ENCODE measurements at regions not wholly inside any gene's neighbourhood (a gene's known extent, or its start where the extent isn't known, plus 50 kb on each side); places are given as distances from the start of the nearest gene placed in this dataset.

DNA sequence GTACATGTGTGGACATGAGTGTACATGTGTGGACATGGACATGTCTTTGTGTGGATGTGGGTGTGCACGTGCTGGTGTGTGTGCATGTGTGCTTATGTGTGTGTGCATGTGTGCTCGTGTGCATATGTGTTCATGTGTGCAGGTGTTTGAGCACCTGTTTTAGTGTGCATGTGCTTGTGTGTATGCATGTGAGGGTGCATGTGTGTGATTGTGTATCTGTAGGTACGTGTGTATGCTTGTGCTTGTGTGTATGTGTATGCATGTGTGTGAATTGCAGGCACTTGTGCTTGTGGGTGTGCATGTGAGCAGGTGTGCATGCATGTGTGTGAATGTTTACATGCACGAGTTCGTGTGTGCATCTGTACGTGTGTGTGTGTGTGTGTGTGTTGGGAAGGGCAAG is 300.6 kb upstream of the EEF2KMT start:
- ATAC-seq (no peak), DNase-seq (no peak)
- Histone ChIP-seq H3K36me3 (no peaks in the 10 kb centered on the region), H3K4me1 (no peaks in the 10 kb centered on the region), H3K4me3 (no peak overlapping the region), H3K27me3 (no peaks in the 10 kb centered on the region), H3K27ac (no peak overlapping the region), H3K9me3 (no peaks in the 10 kb centered on the region)
- in situ Hi-C loops (cut with MboI; ENCODE audit: low sequenced_read_pairs in 4 of 4), result no loop called here
- TF ChIP-seq, protein P1, sequence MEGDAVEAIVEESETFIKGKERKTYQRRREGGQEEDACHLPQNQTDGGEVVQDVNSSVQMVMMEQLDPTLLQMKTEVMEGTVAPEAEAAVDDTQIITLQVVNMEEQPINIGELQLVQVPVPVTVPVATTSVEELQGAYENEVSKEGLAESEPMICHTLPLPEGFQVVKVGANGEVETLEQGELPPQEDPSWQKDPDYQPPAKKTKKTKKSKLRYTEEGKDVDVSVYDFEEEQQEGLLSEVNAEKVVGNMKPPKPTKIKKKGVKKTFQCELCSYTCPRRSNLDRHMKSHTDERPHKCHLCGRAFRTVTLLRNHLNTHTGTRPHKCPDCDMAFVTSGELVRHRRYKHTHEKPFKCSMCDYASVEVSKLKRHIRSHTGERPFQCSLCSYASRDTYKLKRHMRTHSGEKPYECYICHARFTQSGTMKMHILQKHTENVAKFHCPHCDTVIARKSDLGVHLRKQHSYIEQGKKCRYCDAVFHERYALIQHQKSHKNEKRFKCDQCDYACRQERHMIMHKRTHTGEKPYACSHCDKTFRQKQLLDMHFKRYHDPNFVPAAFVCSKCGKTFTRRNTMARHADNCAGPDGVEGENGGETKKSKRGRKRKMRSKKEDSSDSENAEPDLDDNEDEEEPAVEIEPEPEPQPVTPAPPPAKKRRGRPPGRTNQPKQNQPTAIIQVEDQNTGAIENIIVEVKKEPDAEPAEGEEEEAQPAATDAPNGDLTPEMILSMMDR (IDR thresholded peaks at IDR 0.05 in 4 of 5, conservative IDR thresholded peaks at IDR 0.05 in 1 of 5), result no peak
- no peak for TF ChIP-seq POLR2A (IDR thresholded peaks at IDR 0.05)
- intact Hi-C loops (cut with DNase I; ENCODE audit: low total_unique reads), result no loop called here

- DNase-seq, result no peak
- H3K4me1 ChIP-seq, result no peaks in the 10 kb centered on the region
- H3K4me3 ChIP-seq, result no peak overlapping the region
- ATAC-seq, result no peak
- no peak for TF ChIP-seq POLR2A (IDR thresholded peaks at IDR 0.05)
- TF ChIP-seq, protein P1 (IDR thresholded peaks at IDR 0.05 in 4 of 5, conservative IDR thresholded peaks at IDR 0.05 in 1 of 5), result no peak
- no peaks in the 10 kb centered on the region for H3K27me3 ChIP-seq
- no peaks in the 10 kb centered on the region for H3K36me3 ChIP-seq
- no peaks in the 10 kb centered on the region for H3K9me3 ChIP-seq
- intact Hi-C loops (cut with DNase I; ENCODE audit: low total_unique reads), result no loop called here
- in situ Hi-C loops (cut with MboI; ENCODE audit: low sequenced_read_pairs in 4 of 4), result no loop called here
- no peak overlapping the region for H3K27ac ChIP-seq
These were observed 299.3 kb upstream of the EEF2KMT start for GRCh38 chr16:5396880-5397279.

DNA sequence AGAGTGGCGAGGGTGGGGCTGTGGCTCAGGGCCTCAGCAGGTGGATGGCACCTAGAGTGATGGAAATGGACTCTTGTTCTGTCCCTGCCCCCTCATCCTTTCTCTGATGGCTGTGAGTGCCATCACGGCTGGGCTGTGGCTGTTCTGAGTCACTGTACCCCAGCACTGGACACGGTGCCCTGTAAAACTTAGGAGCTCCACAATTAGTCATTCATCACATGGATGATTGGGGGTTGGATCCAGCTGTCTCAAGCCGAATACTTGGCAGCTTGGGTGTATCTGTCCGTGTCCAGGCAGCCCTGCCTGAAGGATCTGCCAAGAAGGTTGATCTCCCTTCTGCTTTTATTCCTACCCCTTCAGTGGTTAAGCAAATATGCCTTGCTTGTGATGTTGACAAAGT is 295.5 kb upstream of the EEF2KMT start:
- DNase-seq (no peak), ATAC-seq (no peak)
- in situ Hi-C loops (cut with MboI; ENCODE audit: low sequenced_read_pairs in 4 of 4), result no loop called here
- no peaks in the 10 kb centered on the region for H3K27me3 ChIP-seq
- H3K4me3 ChIP-seq, result no peak overlapping the region
- no peak overlapping the region for H3K27ac ChIP-seq
- H3K4me1 ChIP-seq, result no peaks in the 10 kb centered on the region
- intact Hi-C loops (cut with DNase I; ENCODE audit: low total_unique reads), result no loop called here
- H3K9me3 ChIP-seq, result no peaks in the 10 kb centered on the region
- H3K36me3 ChIP-seq, result no peaks in the 10 kb centered on the region
- TF ChIP-seq, protein P1 (IDR thresholded peaks at IDR 0.05 in 4 of 5, conservative IDR thresholded peaks at IDR 0.05 in 1 of 5), result no peak
- TF ChIP-seq POLR2A (IDR thresholded peaks at IDR 0.05), result no peak

- Histone ChIP-seq H3K27me3 (no peaks in the 10 kb centered on the region), H3K36me3 (no peaks in the 10 kb centered on the region), H3K4me1 (no peaks in the 10 kb centered on the region), H3K9me3 (no peaks in the 10 kb centered on the region), H3K27ac (no peak overlapping the region), H3K4me3 (no peak overlapping the region)
- in situ Hi-C loops (cut with MboI; ENCODE audit: low sequenced_read_pairs in 4 of 4), result no loop called here
- intact Hi-C loops (cut with DNase I; ENCODE audit: low total_unique reads), result no loop called here
- ATAC-seq, result no peak
- no peak for DNase-seq
- no peak for TF ChIP-seq POLR2A (IDR thresholded peaks at IDR 0.05)
- TF ChIP-seq, protein P1 (IDR thresholded peaks at IDR 0.05 in 4 of 5, conservative IDR thresholded peaks at IDR 0.05 in 1 of 5), result no peak
These were observed 289.4 kb upstream of the EEF2KMT start for GRCh38 chr16:5386989-5387388.

DNA sequence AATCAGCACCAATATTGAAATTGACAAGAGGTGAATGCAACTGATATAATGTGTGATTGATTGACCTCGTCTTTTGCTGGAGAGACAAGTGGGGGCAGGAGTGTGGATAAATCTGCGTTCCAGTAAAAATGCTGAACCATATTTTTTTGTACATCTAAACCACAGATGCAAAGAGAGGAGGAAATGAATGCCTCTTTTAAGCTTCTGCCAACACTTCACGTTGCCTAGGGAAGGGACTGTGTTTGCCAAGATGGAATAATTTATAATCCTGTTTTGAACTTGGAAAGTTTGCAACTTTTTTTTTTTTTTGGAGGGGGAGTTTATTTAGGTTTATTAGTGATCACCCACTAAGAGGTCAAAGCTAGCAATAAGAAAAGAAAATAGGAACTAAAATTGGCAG is 288.2 kb upstream of the EEF2KMT start:
- H3K4me1 ChIP-seq, result no peaks in the 10 kb centered on the region
- TF ChIP-seq, protein P1 (IDR thresholded peaks at IDR 0.05 in 4 of 5, conservative IDR thresholded peaks at IDR 0.05 in 1 of 5), result no peak
- TF ChIP-seq POLR2A (IDR thresholded peaks at IDR 0.05), result no peak
- no peak overlapping the region for H3K4me3 ChIP-seq
- in situ Hi-C loops (cut with MboI; ENCODE audit: low sequenced_read_pairs in 4 of 4) (no loop called here), intact Hi-C loops (cut with DNase I; ENCODE audit: low total_unique reads) (no loop called here)
- H3K27me3 ChIP-seq, result no peaks in the 10 kb centered on the region
- H3K36me3 ChIP-seq, result no peaks in the 10 kb centered on the region
- no peaks in the 10 kb centered on the region for H3K9me3 ChIP-seq
- DNase-seq, result no peak
- H3K27ac ChIP-seq, result no peak overlapping the region
- no peak for ATAC-seq
